ENCODE measurements at regions not wholly inside any gene's neighbourhood (a gene's known extent, or its start where the extent isn't known, plus 50 kb on each side); places are given as distances from the start of the nearest gene placed in this dataset.

GRCh38 chr10:105973902-105974301, 1190.6 kb downstream of the SORCS1 start:
- TF ChIP-seq, protein P1, sequence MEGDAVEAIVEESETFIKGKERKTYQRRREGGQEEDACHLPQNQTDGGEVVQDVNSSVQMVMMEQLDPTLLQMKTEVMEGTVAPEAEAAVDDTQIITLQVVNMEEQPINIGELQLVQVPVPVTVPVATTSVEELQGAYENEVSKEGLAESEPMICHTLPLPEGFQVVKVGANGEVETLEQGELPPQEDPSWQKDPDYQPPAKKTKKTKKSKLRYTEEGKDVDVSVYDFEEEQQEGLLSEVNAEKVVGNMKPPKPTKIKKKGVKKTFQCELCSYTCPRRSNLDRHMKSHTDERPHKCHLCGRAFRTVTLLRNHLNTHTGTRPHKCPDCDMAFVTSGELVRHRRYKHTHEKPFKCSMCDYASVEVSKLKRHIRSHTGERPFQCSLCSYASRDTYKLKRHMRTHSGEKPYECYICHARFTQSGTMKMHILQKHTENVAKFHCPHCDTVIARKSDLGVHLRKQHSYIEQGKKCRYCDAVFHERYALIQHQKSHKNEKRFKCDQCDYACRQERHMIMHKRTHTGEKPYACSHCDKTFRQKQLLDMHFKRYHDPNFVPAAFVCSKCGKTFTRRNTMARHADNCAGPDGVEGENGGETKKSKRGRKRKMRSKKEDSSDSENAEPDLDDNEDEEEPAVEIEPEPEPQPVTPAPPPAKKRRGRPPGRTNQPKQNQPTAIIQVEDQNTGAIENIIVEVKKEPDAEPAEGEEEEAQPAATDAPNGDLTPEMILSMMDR (IDR thresholded peaks at IDR 0.05; ENCODE audit: low read depth, low read length): no peak
- TF ChIP-seq EZH2phosphoT487 (IDR thresholded peaks at IDR 0.05; ENCODE audit: low read depth): no peak

Data from OCI-LY3 (cell line).